Astrocyte of the cerebellum (primary cell): ENCODE measurements at regions not wholly inside any gene's neighbourhood (a gene's known extent, or its start where the extent isn't known, plus 50 kb on each side); places are given as distances from the start of the nearest gene placed in this dataset.

Source experiments
- DNase-seq: peaks from one replicate; pipeline ENCODE4 v3.0.0-alpha.2; 2011; ENCODE audit warnings: low read depth
- H3K4me3 ChIP-seq: 2 replicates; pipeline ENCODE4 v1.5.1; 2011; ENCODE audit warnings: mild to moderate bottlenecking, low read depth, low read length, moderate library complexity
- CTCF ChIP-seq: IDR thresholded peaks from 2 replicates; pipeline ENCODE4 v1.5.1; 2012; ENCODE audit warnings: low read length, low read depth, moderate library complexity, mild to moderate bottlenecking; ENCODE audit errors: missing control alignments
- in situ Hi-C: cut with HindIII; loops from 2 replicates; pipeline ENCODE4 v1.10.0; 2017; ENCODE audit warnings: low sequenced_read_pairs

GRCh38 chr14:95024380-95024779 lies 132.9 kb downstream of the DICER1 start:
- in situ Hi-C loops: no loop called here

GRCh38 chr14:95023886-95024285 lies 133.4 kb downstream of the DICER1 start:
- DNase-seq: no peak
- in situ Hi-C loops: no loop called here
- TF ChIP-seq CTCF: no peak
- H3K4me3 ChIP-seq: no peak overlapping the region

More at GRCh38 chr14:95024380-95024779, 132.9 kb downstream of the DICER1 start:
- no peak for TF ChIP-seq CTCF
- DNase-seq: no peak
- H3K4me3 ChIP-seq: no peak overlapping the region

- in situ Hi-C loops: no loop called here
- no peak for DNase-seq
- no peak for TF ChIP-seq CTCF
- H3K4me3 ChIP-seq: no peak overlapping the region
These were observed 134.2 kb downstream of the DICER1 start for GRCh38 chr14:95023115-95023514.

GRCh38 chr14:95021588-95021987 lies 135.7 kb downstream of the DICER1 start:
- in situ Hi-C loops: no loop called here
- no peak for DNase-seq
- TF ChIP-seq CTCF: no peak
- H3K4me3 ChIP-seq: no peak overlapping the region

GRCh38 chr14:95018821-95019220 lies 138.5 kb downstream of the DICER1 start:
- in situ Hi-C loops: no loop called here
- TF ChIP-seq CTCF: no peak
- H3K4me3 ChIP-seq: no peak overlapping the region
- no peak for DNase-seq

GRCh38 chr14:95015046-95015445 lies 142.3 kb downstream of the DICER1 start:
- in situ Hi-C loops: no loop called here
- TF ChIP-seq CTCF: no peak
- no peak overlapping the region for H3K4me3 ChIP-seq
- DNase-seq: no peak

- in situ Hi-C loops: no loop called here
- H3K4me3 ChIP-seq: no peak overlapping the region
- no peak for DNase-seq
- TF ChIP-seq CTCF: no peak
These were observed 143.3 kb downstream of the DICER1 start for GRCh38 chr14:95014036-95014435.
